Neuronal stem cell (in vitro differentiated cells): ENCODE measurements at regions not wholly inside any gene's neighbourhood (a gene's known extent, or its start where the extent isn't known, plus 50 kb on each side); places are given as distances from the start of the nearest gene placed in this dataset.

Source experiments
- DNase-seq: peaks from one replicate; pipeline ENCODE4 v3.0.0-alpha.2; 2013; ENCODE audit warnings: low spot score
- H2AFZ ChIP-seq: one replicate; pipeline ENCODE4 v1.6.1; 2013; ENCODE audit warnings: mild to moderate bottlenecking, low read length, inconsistent platforms
- H2AK5ac ChIP-seq: 2 replicates; pipeline ENCODE4 v1.6.1; 2013; ENCODE audit warnings: low read depth, mild to moderate bottlenecking, inconsistent platforms, low read length, moderate library complexity, mixed read lengths
- H2BK120ac ChIP-seq: 2 replicates; pipeline ENCODE4 v1.6.1; 2013; ENCODE audit warnings: low read depth, mild to moderate bottlenecking, inconsistent platforms, low read length, moderate library complexity, mixed read lengths
- H2BK12ac ChIP-seq: one replicate; pipeline ENCODE4 v1.6.1; 2013; ENCODE audit warnings: low read length, inconsistent platforms
- H2BK15ac ChIP-seq: 2 replicates; pipeline ENCODE4 v1.6.1; 2013; ENCODE audit warnings: mild to moderate bottlenecking, low read length, inconsistent platforms, mixed read lengths
- H2BK5ac ChIP-seq: one replicate; pipeline ENCODE4 v1.6.1; 2013; ENCODE audit warnings: inconsistent platforms, mild to moderate bottlenecking, low read length, moderate library complexity
- H3K14ac ChIP-seq: one replicate; pipeline ENCODE4 v1.6.1; 2013; ENCODE audit warnings: low read length, inconsistent platforms
- H3K18ac ChIP-seq: 2 replicates; pipeline ENCODE4 v1.6.1; 2013; ENCODE audit warnings: low read length, inconsistent platforms
- H3K23ac ChIP-seq: 2 replicates; pipeline ENCODE4 v1.6.1; 2013; ENCODE audit warnings: low read depth, mild to moderate bottlenecking, mixed read lengths, low read length, inconsistent platforms; ENCODE audit not compliant: poor library complexity
- H3K27ac ChIP-seq: replicated peaks from 3 replicates; pipeline ENCODE4 v1.5.1; 2013; ENCODE audit warnings: low read length, inconsistent platforms
- H3K27me3 ChIP-seq, 3 experiments: 2 replicates each; pipeline ENCODE4 v1.6.1; 2013; ENCODE audit warnings: low read length in 3 of 3, mild to moderate bottlenecking in 2 of 3, inconsistent platforms in 1 of 3, low read depth in 1 of 3, mixed read lengths in 1 of 3, moderate library complexity in 1 of 3; ENCODE audit not compliant: control insufficient read depth in 3 of 3, insufficient read depth in 3 of 3
- H3K36me3 ChIP-seq, 2 donors: replicated peaks in 1 of 2; 2 replicates each; pipeline ENCODE4 v1.6.1; 2013; ENCODE audit warnings: low read length in 2 of 2; ENCODE audit not compliant: control insufficient read depth in 2 of 2, insufficient read depth in 2 of 2
- H3K4ac ChIP-seq: 2 replicates; pipeline ENCODE4 v1.6.1; 2013; ENCODE audit warnings: inconsistent platforms, mild to moderate bottlenecking, low read length, moderate library complexity
- H3K4me1 ChIP-seq, 2 donors: 1 replicate in 1 of 2; 2 replicates in 1 of 2; pipeline ENCODE4 v1.6.1; 2013; ENCODE audit warnings: low read length in 2 of 2, low read depth in 1 of 2; ENCODE audit not compliant: control insufficient read depth in 2 of 2, insufficient read depth in 1 of 2
- H3K4me2 ChIP-seq: one replicate; pipeline ENCODE4 v1.6.1; 2013; ENCODE audit warnings: mild to moderate bottlenecking, low read length, inconsistent platforms; ENCODE audit not compliant: insufficient read depth, poor library complexity, severe bottlenecking
- H3K4me3 ChIP-seq, 2 donors: 2 replicates each; pipeline ENCODE4 v1.5.1; 2013; ENCODE audit warnings: low read length in 2 of 2, mild to moderate bottlenecking in 2 of 2, inconsistent platforms in 1 of 2, moderate library complexity in 1 of 2
- H3K79me1 ChIP-seq: one replicate; pipeline ENCODE4 v1.6.1; 2013; ENCODE audit warnings: low read depth, mild to moderate bottlenecking, inconsistent platforms, low read length, moderate library complexity
- H3K9ac ChIP-seq: one replicate; pipeline ENCODE4 v1.6.1; 2013; ENCODE audit warnings: mild to moderate bottlenecking, low read depth, low read length, inconsistent platforms; ENCODE audit not compliant: poor library complexity
- H3K9me3 ChIP-seq, 2 donors: replicated peaks in 1 of 2; 2 replicates each; pipeline versions ENCODE3 to v1.6.1; 2013; ENCODE audit warnings: low read length in 2 of 2, mild to moderate bottlenecking in 2 of 2, inconsistent platforms in 1 of 2, low read depth in 1 of 2, mixed read lengths in 1 of 2, moderate library complexity in 1 of 2; ENCODE audit not compliant: control insufficient read depth in 2 of 2, insufficient read depth in 1 of 2
- H4K8ac ChIP-seq: one replicate; pipeline ENCODE4 v1.6.1; 2013; ENCODE audit warnings: low read depth, mild to moderate bottlenecking, inconsistent platforms, low read length, moderate library complexity
- H4K91ac ChIP-seq: one replicate; pipeline ENCODE4 v1.6.1; 2013; ENCODE audit warnings: low read length, low read depth, mild to moderate bottlenecking, inconsistent platforms; ENCODE audit not compliant: poor library complexity
- WGBS, 2 donors: extraction: QIAGEN DNeasy Blood & Tissue Kit; methylation state at CpG; one replicate each; pipeline ENCODE4 v1.1.7; 2013; ENCODE audit warnings: missing lambda C conversion rate in 2 of 2, mixed read lengths in 1 of 2; ENCODE audit not compliant: insufficient read length in 2 of 2, insufficient replicate concordance in 1 of 2; ENCODE audit errors: extremely low coverage in 2 of 2; 5-methylcytosine and 5-hydroxymethylcytosine counted together

GRCh38 chr2:234403751-234404150, 93.1 kb downstream of the ARL4C start:
- Histone ChIP-seq H3K9me3 (no peaks in the 10 kb centered on the region), H4K8ac (no peak overlapping the region), H2BK15ac (no peak overlapping the region), H2BK5ac (no peak overlapping the region), H3K14ac (no peak overlapping the region), H3K4me1 (peaks cover 0 to 7% of the 10 kb centered on the region in 2 donors), H3K4me3 (no peak overlapping the region), H3K36me3 (no peaks in the 10 kb centered on the region), H3K27ac (no peak overlapping the region), H4K91ac (no peak overlapping the region), H2AK5ac (peak overlapping the region; percentile 83), H3K23ac (no peak overlapping the region), H2AFZ (no peak overlapping the region), H3K9ac (no peak overlapping the region), H3K18ac (no peak overlapping the region), H2BK12ac (no peak overlapping the region), H3K79me1 (no peaks in the 10 kb centered on the region), H3K27me3 (no peaks in the 10 kb centered on the region), H3K4me2 (no peak overlapping the region), H3K4ac (no peak overlapping the region), H2BK120ac (no peak overlapping the region)
- no CpG with 5 or more reads among the region's 1 CpG for WGBS, 2 donors
- no peak for DNase-seq

DNA sequence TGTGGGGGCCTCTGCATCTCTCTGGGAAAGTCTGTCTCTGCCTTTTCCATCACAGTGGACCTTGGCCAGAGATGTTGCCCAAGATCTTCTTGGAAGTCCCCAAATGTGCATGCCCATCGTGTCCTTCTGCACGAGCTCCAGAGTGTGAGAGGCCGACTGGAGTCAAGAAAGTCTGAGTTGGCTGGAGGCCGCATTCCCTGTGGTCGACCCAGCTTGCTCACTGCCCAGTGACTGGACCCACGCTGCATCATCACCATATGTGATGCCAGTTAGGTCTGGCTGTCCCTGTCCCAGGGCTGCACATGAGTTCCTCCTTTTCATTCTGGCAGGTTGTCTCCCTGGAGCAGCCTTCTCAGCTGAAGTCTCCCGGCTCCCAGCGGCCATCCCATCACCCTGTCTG, 93.8 kb downstream of the ARL4C start:
- no peak overlapping the region for H3K14ac ChIP-seq
- peak overlapping the region; percentile 43 for H2BK12ac ChIP-seq
- H4K91ac ChIP-seq: peak overlapping the region; percentile 67
- H3K9ac ChIP-seq: no peak overlapping the region
- no peak for DNase-seq
- no peaks in the 10 kb centered on the region for H3K27me3 ChIP-seq
- no peak overlapping the region for H3K4me3 ChIP-seq
- peak overlapping the region; percentile 83 for H2AK5ac ChIP-seq
- H2AFZ ChIP-seq: no peak overlapping the region
- H3K4me1 ChIP-seq: peaks cover 0 to 7% of the 10 kb centered on the region in 2 donors
- no peaks in the 10 kb centered on the region for H3K9me3 ChIP-seq
- peak overlapping the region; percentile 61 for H3K23ac ChIP-seq
- peak overlapping the region; percentile 90 for H2BK15ac ChIP-seq
- no CpG with 5 or more reads among the region's 8 CpGs for WGBS, 2 donors
- H3K4ac ChIP-seq: peak overlapping the region; percentile 13
- H3K36me3 ChIP-seq: no peaks in the 10 kb centered on the region
- H3K4me2 ChIP-seq: no peak overlapping the region
- H3K18ac ChIP-seq: peak overlapping the region; percentile 91
- no peak overlapping the region for H4K8ac ChIP-seq
- H3K79me1 ChIP-seq: no peaks in the 10 kb centered on the region
- no peak overlapping the region for H2BK5ac ChIP-seq
- no peak overlapping the region for H2BK120ac ChIP-seq
- no peak overlapping the region for H3K27ac ChIP-seq

GRCh38 chr2:234401426-234401825, 95.5 kb downstream of the ARL4C start:
- Histone ChIP-seq H2AFZ (no peak overlapping the region), H3K27me3 (peaks cover 0 to 5% (median 0%) of the 10 kb centered on the region in 3 experiments), H3K27ac (no peak overlapping the region), H2BK5ac (no peak overlapping the region), H2BK15ac (no peak overlapping the region), H3K9me3 (no peaks in the 10 kb centered on the region), H4K91ac (no peak overlapping the region), H3K18ac (no peak overlapping the region), H3K79me1 (no peaks in the 10 kb centered on the region), H4K8ac (no peak overlapping the region), H2BK120ac (no peak overlapping the region), H3K14ac (no peak overlapping the region), H2BK12ac (no peak overlapping the region), H3K23ac (no peak overlapping the region), H3K4me2 (no peak overlapping the region), H3K36me3 (no peaks in the 10 kb centered on the region), H3K9ac (no peak overlapping the region), H2AK5ac (no peak overlapping the region), H3K4ac (no peak overlapping the region), H3K4me3 (no peak overlapping the region), H3K4me1 (peaks cover 0 to 7% of the 10 kb centered on the region in 2 donors)
- no CpG with 5 or more reads among the region's 2 CpGs for WGBS, 2 donors
- no peak for DNase-seq

GRCh38 chr2:234399451-234400246, 97.2 kb downstream of the ARL4C start:
- Histone ChIP-seq H2BK15ac (peak overlapping the region; percentile 14), H3K4ac (no peak overlapping the region), H4K8ac (no peak overlapping the region), H3K4me2 (no peak overlapping the region), H4K91ac (no peak overlapping the region), H3K9ac (peak overlapping the region; percentile 27), H3K27me3 (peaks cover 0 to 14% (median 0%) of the 10 kb centered on the region in 3 experiments), H2BK120ac (no peak overlapping the region), H2BK5ac (no peak overlapping the region), H3K14ac (no peak overlapping the region), H2AK5ac (peak overlapping the region; percentile 36), H2BK12ac (no peak overlapping the region), H2AFZ (no peak overlapping the region), H3K36me3 (no peaks in the 10 kb centered on the region), H3K27ac (no peak overlapping the region), H3K4me3 (no peak overlapping the region), H3K4me1 (peaks cover 0 to 9% of the 10 kb centered on the region in 2 donors), H3K18ac (no peak overlapping the region), H3K9me3 (no peaks in the 10 kb centered on the region), H3K79me1 (no peaks in the 10 kb centered on the region), H3K23ac (no peak overlapping the region)
- no peak for DNase-seq
- WGBS, 2 donors: no CpG with 5 or more reads among the region's 11 CpGs
